Myocyte (in vitro differentiated cells): ENCODE measurements at regions not wholly inside any gene's neighbourhood (a gene's known extent, or its start where the extent isn't known, plus 50 kb on each side); places are given as distances from the start of the nearest gene placed in this dataset.

Experiments
- DNase-seq: peaks from one replicate; pipeline ENCODE4 v3.0.0-alpha.2; 2012; ENCODE audit warnings: low read depth

GRCh38 chr4:145347684-145348083 is 134.0 kb upstream of the SMAD1 start:
- DNase-seq: peak; percentile 83

- DNase-seq: no peak
Measured at GRCh38 chr4:145346081-145346480, 135.6 kb upstream of the SMAD1 start.

GRCh38 chr4:145345401-145345800 is 136.3 kb upstream of the SMAD1 start:
- DNase-seq: no peak

- peak; percentile 84 for DNase-seq
Measured at GRCh38 chr4:145341381-145341780, 140.3 kb upstream of the SMAD1 start.

- DNase-seq: no peak
Measured at GRCh38 chr4:145340071-145340675, 141.5 kb upstream of the SMAD1 start.

- no peak for DNase-seq
Measured at GRCh38 chr4:145339075-145339725, 142.5 kb upstream of the SMAD1 start.

GRCh38 chr4:145338568-145338967 is 143.1 kb upstream of the SMAD1 start:
- no peak for DNase-seq

- no peak for DNase-seq
Measured at GRCh38 chr4:145337391-145337790, 144.3 kb upstream of the SMAD1 start.

GRCh38 chr4:145333786-145334185 is 147.9 kb upstream of the SMAD1 start:
- no peak for DNase-seq

GRCh38 chr4:145326491-145326890 is 146.1 kb upstream of the OTUD4 start:
- DNase-seq: no peak

- DNase-seq: no peak
Measured at GRCh38 chr4:145324161-145324560, 143.8 kb upstream of the OTUD4 start.

- no peak for DNase-seq
Measured at GRCh38 chr4:145320294-145320693, 139.9 kb upstream of the OTUD4 start.

GRCh38 chr4:145319751-145320150 is 139.4 kb upstream of the OTUD4 start:
- no peak for DNase-seq

GRCh38 chr4:145316897-145317574 is 136.6 kb upstream of the OTUD4 start:
- DNase-seq: no peak

- DNase-seq: no peak
Measured at GRCh38 chr4:145315811-145316225, 135.4 kb upstream of the OTUD4 start.

- no peak for DNase-seq
Measured at GRCh38 chr4:145308598-145308997, 128.2 kb upstream of the OTUD4 start.

- DNase-seq: no peak
Measured at GRCh38 chr4:145307763-145308430, 127.5 kb upstream of the OTUD4 start.

GRCh38 chr4:145307120-145307519 is 126.7 kb upstream of the OTUD4 start:
- DNase-seq: peak; percentile 55

- no peak for DNase-seq
Measured at GRCh38 chr4:145302725-145303124, 122.3 kb upstream of the OTUD4 start.

- peak; percentile 87 for DNase-seq
Measured at GRCh38 chr4:145301386-145302080, 121.1 kb upstream of the OTUD4 start.

- peak; percentile 95 for DNase-seq
Measured at GRCh38 chr4:145299380-145300076, 119.1 kb upstream of the OTUD4 start.
